Transverse colon (tissue), 4 donors: ENCODE measurements at regions not wholly inside any gene's neighbourhood (a gene's known extent, or its start where the extent isn't known, plus 50 kb on each side); places are given as distances from the start of the nearest gene placed in this dataset.

Experiments
- EP300 ChIP-seq: sonication (generic); formaldehyde crosslinking; IDR thresholded peaks from one replicate; pipeline ENCODE4 v1.6.1; 2017; ENCODE audit warnings: antibody characterized with exemption, low read depth
- POLR2A ChIP-seq: fragments of 450-650 bp; IDR thresholded peaks from one replicate; pipeline ENCODE4 v1.6.1; 2016; ENCODE audit warnings: antibody characterized with exemption, mild to moderate bottlenecking, moderate library complexity
- POLR2AphosphoS5 ChIP-seq, 3 donors: sonication (generic); formaldehyde crosslinking; IDR thresholded peaks; one replicate each; pipeline ENCODE4 v1.6.1; 2016; ENCODE audit warnings: antibody characterized with exemption in 3 of 3
- TF ChIP-seq, protein P1 (sequence below), 5 experiments: fragments of 200-600 bp in 3 of 5; fragments of 450-650 bp in 2 of 5; sonication (generic) in 3 of 5; IDR thresholded peaks; 1 replicate in 2 of 5; 2 replicates in 3 of 5; pipeline ENCODE4 v1.5.1; 2016 to 2017; ENCODE audit warnings: antibody characterized with exemption in 5 of 5, inconsistent platforms in 3 of 5, mild to moderate bottlenecking in 2 of 5, moderate library complexity in 1 of 5

GRCh38 chr15:95119041-95119610 is 887.8 kb downstream of the MCTP2 start:
- no peak for TF ChIP-seq POLR2AphosphoS5 (IDR thresholded peaks at IDR 0.05)
- TF ChIP-seq, protein P1, sequence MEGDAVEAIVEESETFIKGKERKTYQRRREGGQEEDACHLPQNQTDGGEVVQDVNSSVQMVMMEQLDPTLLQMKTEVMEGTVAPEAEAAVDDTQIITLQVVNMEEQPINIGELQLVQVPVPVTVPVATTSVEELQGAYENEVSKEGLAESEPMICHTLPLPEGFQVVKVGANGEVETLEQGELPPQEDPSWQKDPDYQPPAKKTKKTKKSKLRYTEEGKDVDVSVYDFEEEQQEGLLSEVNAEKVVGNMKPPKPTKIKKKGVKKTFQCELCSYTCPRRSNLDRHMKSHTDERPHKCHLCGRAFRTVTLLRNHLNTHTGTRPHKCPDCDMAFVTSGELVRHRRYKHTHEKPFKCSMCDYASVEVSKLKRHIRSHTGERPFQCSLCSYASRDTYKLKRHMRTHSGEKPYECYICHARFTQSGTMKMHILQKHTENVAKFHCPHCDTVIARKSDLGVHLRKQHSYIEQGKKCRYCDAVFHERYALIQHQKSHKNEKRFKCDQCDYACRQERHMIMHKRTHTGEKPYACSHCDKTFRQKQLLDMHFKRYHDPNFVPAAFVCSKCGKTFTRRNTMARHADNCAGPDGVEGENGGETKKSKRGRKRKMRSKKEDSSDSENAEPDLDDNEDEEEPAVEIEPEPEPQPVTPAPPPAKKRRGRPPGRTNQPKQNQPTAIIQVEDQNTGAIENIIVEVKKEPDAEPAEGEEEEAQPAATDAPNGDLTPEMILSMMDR (IDR thresholded peaks at IDR 0.05) = no peak
- TF ChIP-seq EP300 = no peak
- no peak for TF ChIP-seq POLR2A
